GM19455 (cell line): ENCODE measurements at regions not wholly inside any gene's neighbourhood (a gene's known extent, or its start where the extent isn't known, plus 50 kb on each side); places are given as distances from the start of the nearest gene placed in this dataset.

Experiments
- ATAC-seq: cut with Tn5 transposase; IDR thresholded peaks from one replicate; pipeline ENCODE4 v1.9.1; 2021; ENCODE audit not compliant: unreplicated experiment

DNA sequence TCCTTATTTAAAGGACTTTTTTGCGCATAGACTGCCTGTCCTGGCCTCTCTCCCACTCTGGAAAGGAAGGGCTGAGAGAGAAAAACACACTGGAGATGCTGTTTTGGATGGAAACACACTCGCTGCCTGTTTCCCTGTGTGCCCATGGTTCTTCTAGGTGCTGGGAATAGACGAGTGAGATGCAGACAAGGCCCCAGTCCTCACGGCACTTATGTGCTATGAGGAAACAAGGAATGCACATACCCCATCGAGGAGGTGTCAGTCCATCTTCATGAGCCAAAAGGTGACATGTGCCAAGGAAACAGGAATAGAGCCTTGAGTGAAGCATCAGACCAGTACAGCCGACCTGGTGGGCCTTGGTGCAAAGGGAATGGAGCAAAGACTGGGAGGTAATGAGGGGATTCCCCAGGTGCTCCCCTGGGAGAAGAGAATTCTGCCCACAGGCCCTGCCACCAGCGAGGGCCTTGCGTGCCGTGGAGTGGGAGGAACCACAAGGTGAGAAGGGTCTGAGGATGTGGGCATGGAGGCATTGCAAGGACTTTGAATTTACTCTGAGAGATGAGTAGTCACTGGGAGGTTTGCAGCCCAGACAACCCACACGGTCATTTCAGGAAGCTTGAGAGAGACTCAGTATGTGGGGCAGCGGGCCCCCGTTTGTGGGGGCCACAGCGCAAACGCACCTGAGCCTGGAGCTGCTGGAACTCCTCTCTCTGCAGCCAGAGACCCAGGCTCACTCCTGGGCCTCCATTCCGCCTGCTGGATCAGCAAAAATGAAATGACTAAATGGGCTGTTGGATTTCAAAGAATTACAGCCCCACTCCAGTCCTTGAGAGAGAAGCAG is 197.5 kb upstream of the COPS8 start:
- no peak for ATAC-seq

DNA sequence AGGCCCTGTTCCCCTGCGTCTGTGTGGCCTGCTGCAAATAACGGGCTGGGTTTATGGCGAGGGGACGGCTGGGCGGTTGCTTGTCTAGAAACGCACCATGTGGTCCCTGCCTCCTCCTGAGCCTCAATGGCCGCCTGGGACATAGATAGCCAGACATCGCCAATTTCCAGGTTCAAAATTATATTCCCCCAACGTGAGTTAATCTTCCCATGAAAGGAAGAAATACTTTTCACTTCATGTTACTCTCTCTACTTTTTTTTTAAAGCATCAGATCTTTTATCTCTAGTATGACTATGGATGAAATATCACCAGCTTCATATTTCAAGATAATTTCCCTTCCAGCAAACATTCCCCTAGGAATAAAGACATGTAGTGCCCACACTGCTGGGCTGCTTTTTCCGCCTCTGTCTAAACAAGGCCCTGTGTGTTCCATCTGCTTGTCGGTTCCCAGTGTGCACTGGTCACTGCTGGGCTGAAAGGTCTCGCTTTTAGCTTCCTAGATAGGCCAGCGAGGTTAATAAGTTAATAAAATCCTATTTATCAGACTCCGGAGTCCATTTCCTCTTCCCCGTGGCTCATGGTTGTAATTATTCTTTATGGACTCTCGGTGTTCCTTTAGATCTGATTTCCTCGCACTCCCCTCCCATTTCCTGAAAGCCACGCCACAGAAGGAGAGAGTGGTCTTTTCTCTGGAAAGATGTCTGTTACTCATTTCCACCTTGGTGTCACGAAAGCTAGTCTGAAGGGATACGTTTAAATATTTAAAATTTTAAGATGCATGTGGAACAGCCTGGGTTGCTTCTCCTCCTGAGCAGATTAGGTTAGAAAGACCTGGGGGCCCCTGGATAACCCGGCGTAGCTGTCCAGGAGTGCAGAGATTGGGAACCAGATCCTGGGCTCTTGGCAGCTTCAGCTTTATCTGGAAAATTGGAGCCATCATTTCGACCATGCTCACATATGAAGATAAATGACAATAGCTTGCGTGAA is 196.6 kb upstream of the COPS8 start:
- no peak for ATAC-seq

DNA sequence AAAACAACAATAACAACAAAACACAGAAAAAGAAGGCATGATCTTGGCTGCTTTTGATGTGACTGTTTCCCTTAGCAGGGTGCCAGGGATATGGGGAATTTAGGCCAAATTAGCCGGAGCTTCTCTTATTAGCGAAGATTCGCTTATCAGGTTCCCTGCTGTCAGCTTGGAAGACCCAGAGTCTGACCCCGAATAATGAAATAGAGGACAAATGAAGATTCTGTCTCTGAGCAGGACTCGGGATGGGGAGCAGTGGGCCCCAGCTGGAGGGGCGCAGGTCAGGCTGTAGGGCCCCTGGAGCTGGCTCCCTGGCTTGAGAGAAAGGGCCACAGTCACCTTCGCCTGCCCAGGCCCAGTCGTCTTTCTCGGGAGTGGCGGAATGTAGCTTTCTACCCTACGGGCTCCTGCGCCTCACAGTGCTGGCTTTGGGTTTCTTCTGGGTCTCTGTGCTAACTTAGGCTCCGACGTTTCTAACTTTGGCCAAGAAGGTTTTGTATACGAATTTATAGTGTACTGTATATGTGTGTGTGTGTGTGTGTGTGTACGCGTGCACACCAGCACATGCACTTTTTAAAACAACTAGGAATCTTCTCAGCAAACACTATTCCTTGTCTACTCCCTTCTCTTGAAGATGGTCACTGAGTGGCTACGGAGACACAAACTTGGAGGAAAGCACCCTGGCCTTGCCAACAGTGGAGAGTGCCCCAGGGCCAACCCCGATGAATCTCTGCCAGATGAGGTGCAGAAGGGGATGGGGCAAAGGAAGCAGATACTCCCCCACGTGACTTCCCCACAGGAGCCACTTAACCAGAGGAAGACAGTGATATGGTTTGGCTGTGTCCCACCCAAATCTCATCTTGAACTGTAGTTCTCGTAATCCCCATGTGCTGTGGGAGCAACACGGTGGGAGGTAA is 195.6 kb upstream of the COPS8 start:
- no peak for ATAC-seq

DNA sequence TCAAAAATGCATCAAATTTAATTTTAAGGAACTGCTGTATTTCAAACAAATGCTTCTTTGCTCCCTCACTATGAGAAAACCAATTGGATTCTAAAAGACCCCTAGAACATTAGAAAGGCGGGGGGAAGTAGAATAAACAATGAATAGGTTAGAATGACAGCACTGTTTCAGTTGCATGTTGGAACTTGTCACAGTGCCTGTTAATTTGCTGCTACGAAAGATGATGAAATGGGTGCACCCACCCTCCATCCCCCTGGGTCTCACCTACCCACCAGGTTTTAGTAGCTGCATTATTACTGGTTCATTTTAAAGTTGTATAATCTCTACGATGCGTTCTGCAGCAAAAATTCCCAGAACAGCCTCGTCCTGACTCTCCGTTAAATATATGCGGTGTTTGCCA is 193.0 kb upstream of the COPS8 start:
- ATAC-seq, result no peak

DNA sequence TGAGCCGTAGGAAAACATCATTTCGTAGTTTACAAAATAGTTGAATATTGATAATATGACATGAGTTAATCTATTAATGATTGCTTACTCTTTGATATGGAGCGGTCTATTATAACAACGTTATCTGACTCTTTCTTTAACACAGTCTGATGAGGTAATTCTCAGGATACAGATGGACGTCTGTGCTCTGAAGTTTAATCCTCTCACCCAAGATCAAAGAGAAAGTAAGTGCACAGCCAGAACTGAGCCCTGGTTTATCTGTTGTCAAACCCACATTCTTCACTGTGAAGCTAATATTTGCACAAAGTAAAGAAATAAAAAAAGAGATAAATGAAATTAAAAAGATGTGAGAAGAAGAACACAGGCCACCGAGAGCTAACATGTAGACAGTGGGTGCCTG is 190.9 kb upstream of the COPS8 start:
- no peak for ATAC-seq

GRCh38 chr2:236895497-236895896 is 190.2 kb upstream of the COPS8 start:
- no peak for ATAC-seq

DNA sequence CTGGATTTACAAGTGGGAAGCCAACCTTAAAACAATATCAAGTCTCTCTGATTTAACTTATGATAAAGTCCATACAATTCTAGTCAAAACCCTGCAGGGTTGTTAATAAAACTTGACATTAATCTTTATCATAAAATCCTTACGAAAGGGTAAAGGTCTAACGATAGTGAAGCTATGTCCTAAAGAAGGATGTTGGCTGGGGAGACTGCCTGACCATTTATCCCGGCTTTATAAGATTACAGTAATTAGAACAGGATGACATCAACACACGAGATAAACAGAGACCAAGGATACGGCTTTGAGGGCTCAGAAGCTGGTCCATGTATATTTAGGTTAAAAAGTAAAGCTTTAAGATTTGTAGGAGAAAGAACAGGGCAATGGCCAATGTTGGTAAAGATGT is 189.0 kb upstream of the COPS8 start:
- ATAC-seq, result no peak

DNA sequence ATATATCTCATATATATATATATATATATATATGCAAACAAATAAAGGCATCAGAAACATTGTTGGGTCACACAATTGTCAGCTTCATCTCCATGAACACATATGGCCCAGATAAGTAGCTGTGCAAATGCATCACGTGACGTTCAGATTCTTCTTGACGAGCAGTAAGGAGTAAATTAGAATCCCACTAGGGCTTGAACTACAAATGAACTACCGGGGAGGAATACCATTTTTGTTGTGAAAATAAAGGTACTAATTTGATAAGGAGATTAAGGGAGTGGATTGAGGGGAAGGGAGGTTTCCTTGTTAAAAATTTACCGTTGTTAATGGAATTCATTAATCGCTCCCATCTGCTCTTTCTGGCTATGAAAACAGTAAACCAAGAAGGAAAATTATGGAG is 186.5 kb upstream of the COPS8 start:
- ATAC-seq, result no peak

GRCh38 chr2:236899950-236900640 is 185.6 kb upstream of the COPS8 start:
- no peak for ATAC-seq

GRCh38 chr2:236901956-236902355 is 183.7 kb upstream of the COPS8 start:
- ATAC-seq, result no peak

- ATAC-seq, result no peak
Observed at GRCh38 chr2:236903978-236904377, 181.7 kb upstream of the COPS8 start.

DNA sequence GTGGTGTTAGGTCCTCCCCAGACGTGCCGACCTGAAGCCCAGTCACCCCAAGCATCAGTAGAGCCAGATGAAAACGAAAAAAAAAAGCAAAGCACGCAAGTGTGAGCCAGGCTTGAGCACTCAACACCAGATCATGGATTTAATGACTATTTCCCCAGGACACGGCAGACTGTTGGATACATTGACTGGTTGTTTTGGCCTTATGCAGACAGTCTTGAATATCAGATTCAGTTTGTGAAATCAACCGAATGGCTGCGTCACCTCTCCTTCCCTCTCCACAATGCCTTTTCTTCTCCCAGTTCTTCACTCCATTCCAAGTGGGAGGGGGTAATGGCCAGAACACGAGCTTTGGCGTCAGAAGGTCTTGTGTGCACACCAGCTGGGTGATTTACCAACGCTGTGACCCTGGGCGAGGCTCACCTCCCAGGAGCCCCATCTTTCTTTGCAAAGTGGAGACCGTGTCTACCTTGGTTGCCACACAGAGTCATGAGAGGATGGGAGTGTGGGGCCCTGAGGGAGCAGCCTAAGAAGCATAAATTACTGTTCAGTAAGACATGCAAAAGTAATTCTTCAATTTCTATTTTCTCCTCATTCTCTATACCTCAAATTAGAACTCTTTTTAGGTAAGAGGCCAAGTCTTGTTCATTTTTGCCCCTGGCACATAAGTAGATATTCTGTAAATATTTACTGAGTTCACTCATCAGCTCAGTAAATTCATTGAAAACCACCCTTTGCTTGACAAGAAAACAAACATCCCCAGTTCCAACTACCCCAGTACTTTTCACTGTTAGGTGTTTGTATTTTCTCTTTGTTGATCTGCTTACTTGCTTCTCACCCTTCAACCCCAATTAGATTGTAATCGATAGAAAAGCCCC is 181.1 kb upstream of the COPS8 start:
- ATAC-seq, result no peak

GRCh38 chr2:236905976-236906375 is 179.7 kb upstream of the COPS8 start:
- ATAC-seq, result no peak

- no peak for ATAC-seq
Observed at GRCh38 chr2:236908439-236909192, 177.1 kb upstream of the COPS8 start.

DNA sequence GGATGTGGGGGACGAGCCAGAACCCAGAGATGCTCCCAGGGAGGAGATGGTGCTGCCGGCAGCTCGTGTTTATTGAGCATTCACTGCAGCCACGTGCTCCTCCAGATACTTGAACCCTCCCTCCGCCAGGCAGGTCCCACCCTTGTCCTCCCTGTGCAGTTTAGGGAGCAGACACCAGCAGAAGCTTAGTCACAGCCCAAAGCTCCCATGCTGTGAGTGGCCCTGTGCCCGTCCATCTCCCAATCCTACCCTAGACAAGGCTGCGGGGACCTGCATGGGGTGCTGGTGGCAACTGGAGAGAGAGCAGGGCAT is 176.5 kb upstream of the COPS8 start:
- no peak for ATAC-seq

DNA sequence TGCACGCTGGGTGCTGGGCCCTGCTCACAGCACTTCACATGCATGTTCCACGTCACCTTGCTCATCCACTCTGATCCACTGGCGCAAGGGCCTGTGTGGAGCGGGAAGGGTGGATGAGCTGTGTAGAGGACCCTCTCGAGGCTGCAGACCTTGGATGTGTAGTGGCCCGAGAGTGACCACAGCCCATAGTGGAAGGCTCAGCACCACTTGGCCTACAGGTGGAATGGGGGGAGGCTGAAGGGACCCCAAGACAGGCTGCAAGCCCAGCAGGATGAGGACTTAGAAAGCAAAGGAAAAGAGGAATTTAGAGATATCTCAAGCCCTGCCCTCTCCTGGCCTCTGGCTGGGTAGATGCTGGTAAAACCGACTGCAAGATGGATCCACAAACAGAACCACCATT is 175.9 kb upstream of the COPS8 start:
- no peak for ATAC-seq

DNA sequence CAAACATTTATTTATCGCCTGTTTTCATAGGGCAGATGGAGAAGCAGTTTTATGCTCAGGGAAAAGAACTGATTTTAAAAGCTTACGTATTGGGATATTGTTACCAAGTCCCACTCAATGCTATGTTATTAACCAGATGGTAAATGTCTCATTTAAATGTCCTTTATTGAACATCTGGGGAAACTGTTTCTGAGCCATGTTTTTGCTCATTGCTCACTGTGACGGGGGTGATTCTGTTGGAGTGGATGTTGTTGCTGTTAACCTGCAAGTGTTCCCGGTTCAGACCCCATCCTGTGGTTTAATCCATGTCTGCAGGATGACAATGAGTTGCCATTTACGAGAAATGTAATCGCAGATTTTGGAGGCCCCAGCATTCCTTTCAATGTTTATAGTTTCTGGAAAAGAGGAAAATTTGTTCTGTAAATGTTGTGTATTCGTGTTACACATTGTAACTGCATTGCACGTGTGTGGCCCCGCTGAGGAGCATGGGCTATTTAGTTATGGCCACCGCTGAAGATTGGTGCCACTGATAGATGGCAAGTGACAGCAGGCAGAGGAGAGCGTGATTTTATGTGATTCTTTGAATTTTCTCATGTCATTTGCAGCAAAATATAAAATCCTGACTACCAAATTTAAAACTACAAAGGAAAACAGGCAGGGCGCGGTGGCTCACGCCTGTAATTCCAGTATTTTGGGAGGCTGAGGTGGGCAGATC is 174.8 kb upstream of the COPS8 start:
- no peak for ATAC-seq
